ENCODE measurements at regions not wholly inside any gene's neighbourhood (a gene's known extent, or its start where the extent isn't known, plus 50 kb on each side); places are given as distances from the start of the nearest gene placed in this dataset.

GRCh38 chr16:86991679-86992078 lies 325.5 kb downstream of the C16orf95 start:
- Histone ChIP-seq H3K9me3 (ENCODE audit: low read depth, low read length, poor library complexity, severe bottlenecking) (no peaks in the 10 kb centered on the region), H3K27me3 (replicated peaks; ENCODE audit: insufficient read depth, low read depth, low read length, poor library complexity) (peaks cover 72% of the 10 kb centered on the region), H3K36me3 (ENCODE audit: insufficient read depth, low read length, poor library complexity, severe bottlenecking) (no peaks in the 10 kb centered on the region), H3K27ac (ENCODE audit: low read depth, low read length, poor library complexity, severe bottlenecking) (no peak overlapping the region), H3K4me1 (ENCODE audit: insufficient read depth, low read length, poor library complexity, severe bottlenecking) (no peaks in the 10 kb centered on the region), H3K4me3 (ENCODE audit: low read depth, low read length, poor library complexity, severe bottlenecking) (no peak overlapping the region)
- intact Hi-C loops (cut with micrococcal nuclease; ENCODE audit: unreplicated experiment) = no loop called here
- TF ChIP-seq CTCF (conservative IDR thresholded peaks at IDR 0.05; ENCODE audit: low read depth, low read length) (no peak), EZH2 (IDR thresholded peaks at IDR 0.05; ENCODE audit: borderline replicate concordance, low read depth, low read length, poor library complexity, severe bottlenecking) (no peak)
- POLR2A ChIA-PET (ENCODE audit: low non-redundant PET) = no interaction called here
- CTCF ChIA-PET = no interaction called here
- DNase-seq (ENCODE audit: low spot score) = no peak
- no TSS peak for BruUV-seq (replicated peaks)

GRCh38 chr16:86992587-86992986 lies 324.6 kb downstream of the C16orf95 start:
- intact Hi-C loops (cut with micrococcal nuclease; ENCODE audit: unreplicated experiment) = no loop called here
- Histone ChIP-seq H3K36me3 (ENCODE audit: insufficient read depth, low read length, poor library complexity, severe bottlenecking) (no peaks in the 10 kb centered on the region), H3K9me3 (ENCODE audit: low read depth, low read length, poor library complexity, severe bottlenecking) (no peaks in the 10 kb centered on the region), H3K27ac (ENCODE audit: low read depth, low read length, poor library complexity, severe bottlenecking) (no peak overlapping the region), H3K4me3 (ENCODE audit: low read depth, low read length, poor library complexity, severe bottlenecking) (no peak overlapping the region), H3K4me1 (ENCODE audit: insufficient read depth, low read length, poor library complexity, severe bottlenecking) (no peaks in the 10 kb centered on the region), H3K27me3 (replicated peaks; ENCODE audit: insufficient read depth, low read depth, low read length, poor library complexity) (peaks cover 73% of the 10 kb centered on the region)
- TF ChIP-seq EZH2 (IDR thresholded peaks at IDR 0.05; ENCODE audit: borderline replicate concordance, low read depth, low read length, poor library complexity, severe bottlenecking) = no peak
- no peak for TF ChIP-seq CTCF (conservative IDR thresholded peaks at IDR 0.05; ENCODE audit: low read depth, low read length)
- BruUV-seq (replicated peaks) = no TSS peak
- DNase-seq (ENCODE audit: low spot score) = no peak
- ChIA-PET CTCF (no interaction called here), POLR2A (ENCODE audit: low non-redundant PET) (no interaction called here)

- no peak for DNase-seq (ENCODE audit: low spot score)
- BruUV-seq (replicated peaks) = no TSS peak
- H3K9me3 ChIP-seq (ENCODE audit: low read depth, low read length, poor library complexity, severe bottlenecking) = no peaks in the 10 kb centered on the region
- H3K27me3 ChIP-seq (replicated peaks; ENCODE audit: insufficient read depth, low read depth, low read length, poor library complexity) = peaks cover 73% of the 10 kb centered on the region
- ChIA-PET POLR2A (ENCODE audit: low non-redundant PET) (no interaction called here), CTCF (no interaction called here)
- TF ChIP-seq CTCF (conservative IDR thresholded peaks at IDR 0.05; ENCODE audit: low read depth, low read length) (no peak), EZH2 (IDR thresholded peaks at IDR 0.05; ENCODE audit: borderline replicate concordance, low read depth, low read length, poor library complexity, severe bottlenecking) (no peak)
- no peaks in the 10 kb centered on the region for H3K36me3 ChIP-seq (ENCODE audit: insufficient read depth, low read length, poor library complexity, severe bottlenecking)
- no peaks in the 10 kb centered on the region for H3K4me1 ChIP-seq (ENCODE audit: insufficient read depth, low read length, poor library complexity, severe bottlenecking)
- intact Hi-C loops (cut with micrococcal nuclease; ENCODE audit: unreplicated experiment) = no loop called here
- H3K4me3 ChIP-seq (ENCODE audit: low read depth, low read length, poor library complexity, severe bottlenecking) = no peak overlapping the region
- no peak overlapping the region for H3K27ac ChIP-seq (ENCODE audit: low read depth, low read length, poor library complexity, severe bottlenecking)
These were observed 323.6 kb downstream of the C16orf95 start for GRCh38 chr16:86993426-86994110.
